Stomach smooth muscle (tissue), 2 donors: ENCODE measurements at regions not wholly inside any gene's neighbourhood (a gene's known extent, or its start where the extent isn't known, plus 50 kb on each side); places are given as distances from the start of the nearest gene placed in this dataset.

Experiments
- H3K27ac ChIP-seq: one replicate; pipeline ENCODE4 v1.7.0; 2013; ENCODE audit warnings: mild to moderate bottlenecking, low read length, inconsistent platforms
- H3K27me3 ChIP-seq, 2 donors: one replicate each; pipeline ENCODE4 v1.7.0; 2013; ENCODE audit warnings: low read length in 2 of 2; ENCODE audit not compliant: insufficient read depth in 2 of 2, control insufficient read depth in 1 of 2
- H3K36me3 ChIP-seq, 2 donors: one replicate each; pipeline ENCODE4 v1.7.0; 2013; ENCODE audit warnings: low read length in 2 of 2; ENCODE audit not compliant: control insufficient read depth in 2 of 2, insufficient read depth in 2 of 2
- H3K4me1 ChIP-seq: one replicate; pipeline ENCODE4 v1.7.0; 2013; ENCODE audit warnings: low read length; ENCODE audit not compliant: control insufficient read depth, insufficient read depth
- H3K4me3 ChIP-seq, 2 donors: one replicate each; pipeline ENCODE4 v1.7.0; 2013; ENCODE audit warnings: low read length in 2 of 2
- H3K9ac ChIP-seq, 2 donors: one replicate each; pipeline ENCODE4 v1.7.0; 2013; ENCODE audit warnings: low read length in 2 of 2, mild to moderate bottlenecking in 1 of 2
- H3K9me3 ChIP-seq, 2 donors: one replicate each; pipeline ENCODE4 v1.7.0; 2013; ENCODE audit warnings: low read length in 2 of 2; ENCODE audit not compliant: control insufficient read depth in 2 of 2
- donor health status: healthy.
- donor health status: Pancreatic carcinoma.

DNA sequence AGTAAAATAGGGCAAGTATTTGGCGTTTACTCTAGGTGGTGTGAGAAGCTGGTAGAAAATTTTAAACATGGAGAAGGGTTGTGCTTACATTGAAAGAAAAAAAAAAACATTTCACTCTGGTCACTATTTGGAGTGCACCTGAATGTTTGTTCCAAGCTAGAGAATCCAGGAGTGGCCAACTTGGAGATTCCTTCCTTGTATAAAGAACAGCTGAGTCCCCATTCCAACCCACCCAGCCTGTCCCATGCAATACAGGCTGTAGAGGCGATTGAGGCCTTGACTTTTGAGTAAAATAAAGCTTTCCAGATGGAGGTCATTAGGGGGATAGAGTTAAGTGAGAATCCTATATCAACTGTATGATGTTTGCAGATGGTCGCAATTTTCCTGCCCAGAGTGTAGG, 203.8 kb upstream of the SYT4 start:
- H3K27me3 ChIP-seq, result no peaks in the 10 kb centered on the region
- no peaks in the 10 kb centered on the region for H3K36me3 ChIP-seq
- H3K4me1 ChIP-seq, result no peaks in the 10 kb centered on the region
- no peak overlapping the region for H3K27ac ChIP-seq
- H3K4me3 ChIP-seq, result no peak overlapping the region
- no peaks in the 10 kb centered on the region for H3K9me3 ChIP-seq
- H3K9ac ChIP-seq, result no peak overlapping the region

DNA sequence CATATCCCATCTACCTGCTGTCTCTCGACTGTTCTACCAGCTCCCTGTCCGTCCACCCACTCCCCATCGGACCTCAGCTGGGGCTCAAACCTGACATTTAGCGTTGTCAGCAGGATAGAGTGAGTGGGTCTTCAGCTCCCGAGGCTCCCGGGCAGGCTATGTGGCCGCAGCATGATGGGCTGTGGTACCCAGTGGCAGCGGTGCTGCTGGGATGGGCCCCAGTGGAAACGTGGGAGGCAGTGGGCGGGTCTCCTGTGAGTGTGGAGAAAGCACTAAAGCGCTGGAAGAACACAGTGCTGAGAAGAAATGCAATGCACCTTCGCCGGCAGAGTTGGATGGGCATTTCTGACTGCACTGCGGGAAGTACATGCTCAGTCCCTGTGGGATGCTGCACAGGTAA, 204.8 kb upstream of the SYT4 start:
- Histone ChIP-seq H3K4me3 (no peak overlapping the region), H3K9ac (no peak overlapping the region)

DNA sequence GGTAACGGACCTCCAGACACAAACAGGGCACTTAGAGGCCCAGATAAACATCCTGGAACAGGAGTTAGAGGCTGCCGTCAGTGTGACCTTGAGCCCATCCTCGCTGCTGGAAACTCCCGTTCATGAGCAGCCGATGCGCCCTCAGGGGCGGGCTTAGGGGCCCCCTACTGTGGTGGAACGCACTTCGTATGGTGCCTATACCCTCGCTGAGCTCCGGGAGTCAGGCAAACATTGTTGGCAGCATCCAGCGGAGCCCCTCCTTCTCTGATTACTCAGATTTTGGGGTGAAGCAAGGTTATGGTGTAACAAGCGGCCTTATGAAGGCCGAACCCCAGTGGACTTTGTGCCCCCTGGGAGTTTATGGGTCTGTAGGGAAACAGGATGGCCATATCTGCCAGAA, 205.3 kb upstream of the SYT4 start:
- Histone ChIP-seq H3K27me3 (no peaks in the 10 kb centered on the region), H3K9ac (no peak overlapping the region), H3K36me3 (no peaks in the 10 kb centered on the region), H3K4me3 (no peak overlapping the region), H3K9me3 (peaks cover 0 to 2% of the 10 kb centered on the region in 2 donors), H3K4me1 (no peaks in the 10 kb centered on the region), H3K27ac (no peak overlapping the region)

More for the DNA sequence above, 204.8 kb upstream of the SYT4 start:
- no peak overlapping the region for H3K27ac ChIP-seq
- H3K27me3 ChIP-seq, result no peaks in the 10 kb centered on the region
- H3K4me1 ChIP-seq, result no peaks in the 10 kb centered on the region
- H3K36me3 ChIP-seq, result no peaks in the 10 kb centered on the region
- H3K9me3 ChIP-seq, result peaks cover 0 to 2% of the 10 kb centered on the region in 2 donors

DNA sequence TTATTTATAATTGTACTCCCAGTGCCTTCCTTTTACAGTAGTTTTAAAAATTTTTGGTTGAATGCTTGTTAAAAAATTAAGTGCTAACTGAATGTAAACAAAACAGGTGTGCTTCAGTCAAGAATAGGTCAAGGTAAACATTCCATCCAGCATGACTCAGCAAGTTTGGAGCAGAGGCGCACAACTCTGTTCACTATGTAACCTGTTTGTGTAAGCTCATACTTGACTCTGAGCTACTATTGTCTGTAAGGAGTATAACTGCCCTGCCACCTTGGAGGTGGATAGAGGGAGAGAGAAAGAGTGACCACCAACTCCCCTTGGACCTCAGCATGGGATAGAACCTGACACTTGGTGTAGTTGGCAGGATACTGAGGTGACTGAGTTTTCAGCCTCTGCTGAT, 207.4 kb upstream of the SYT4 start:
- H3K9me3 ChIP-seq, result peaks cover 0 to 2% of the 10 kb centered on the region in 2 donors
- no peaks in the 10 kb centered on the region for H3K4me1 ChIP-seq
- H3K27me3 ChIP-seq, result no peaks in the 10 kb centered on the region
- H3K36me3 ChIP-seq, result no peaks in the 10 kb centered on the region
- H3K27ac ChIP-seq, result no peak overlapping the region
- no peak overlapping the region for H3K4me3 ChIP-seq
- no peak overlapping the region for H3K9ac ChIP-seq

DNA sequence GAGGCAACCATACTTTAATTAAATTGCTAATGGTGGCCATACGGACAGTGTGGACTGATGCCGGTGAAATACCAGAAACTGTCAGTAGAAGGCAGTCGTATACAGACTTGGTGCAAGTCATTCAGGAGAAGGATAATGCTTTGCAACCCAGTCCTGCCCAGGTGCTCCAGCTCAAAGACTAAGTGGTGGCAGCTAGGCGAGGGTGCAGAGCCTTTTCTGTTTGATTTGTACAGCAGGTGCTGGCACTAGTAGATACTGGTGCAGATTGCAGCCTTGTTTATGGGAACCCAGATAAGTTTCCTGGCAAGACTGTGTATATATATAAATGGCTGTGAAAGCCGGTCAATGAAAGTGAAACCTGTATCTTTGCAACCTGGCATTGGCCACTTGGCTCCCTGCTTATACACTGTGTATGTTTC, 208.3 kb upstream of the SYT4 start:
- no peak overlapping the region for H3K27ac ChIP-seq
- H3K9ac ChIP-seq, result no peak overlapping the region
- H3K4me1 ChIP-seq, result no peaks in the 10 kb centered on the region
- no peak overlapping the region for H3K4me3 ChIP-seq
- H3K36me3 ChIP-seq, result no peaks in the 10 kb centered on the region
- no peaks in the 10 kb centered on the region for H3K27me3 ChIP-seq
- H3K9me3 ChIP-seq, result peaks cover 0 to 2% of the 10 kb centered on the region in 2 donors

DNA sequence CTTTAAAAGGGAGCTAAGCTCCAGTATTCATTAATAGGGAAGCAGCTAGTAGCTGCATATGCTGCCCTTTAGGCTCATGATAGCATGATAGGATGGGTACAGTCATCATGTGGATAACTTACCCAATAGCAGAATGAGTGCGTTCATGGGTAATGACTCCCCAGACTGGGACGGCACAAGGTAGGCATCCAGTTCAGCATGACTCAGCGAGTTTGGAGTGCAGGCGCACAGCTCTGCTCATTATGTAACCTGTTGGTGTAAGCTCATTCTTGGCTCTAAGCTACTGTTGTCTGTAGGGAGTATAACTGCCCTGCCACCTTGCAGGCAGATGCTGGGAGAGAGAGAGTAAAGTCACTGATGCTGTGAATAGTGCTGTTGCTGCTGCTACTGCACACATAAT, 209.2 kb upstream of the SYT4 start:
- H3K27me3 ChIP-seq, result no peaks in the 10 kb centered on the region
- peaks cover 0 to 2% of the 10 kb centered on the region in 2 donors for H3K9me3 ChIP-seq
- no peaks in the 10 kb centered on the region for H3K36me3 ChIP-seq
- H3K9ac ChIP-seq, result no peak overlapping the region
- H3K27ac ChIP-seq, result no peak overlapping the region
- H3K4me3 ChIP-seq, result no peak overlapping the region
- H3K4me1 ChIP-seq, result no peaks in the 10 kb centered on the region

DNA sequence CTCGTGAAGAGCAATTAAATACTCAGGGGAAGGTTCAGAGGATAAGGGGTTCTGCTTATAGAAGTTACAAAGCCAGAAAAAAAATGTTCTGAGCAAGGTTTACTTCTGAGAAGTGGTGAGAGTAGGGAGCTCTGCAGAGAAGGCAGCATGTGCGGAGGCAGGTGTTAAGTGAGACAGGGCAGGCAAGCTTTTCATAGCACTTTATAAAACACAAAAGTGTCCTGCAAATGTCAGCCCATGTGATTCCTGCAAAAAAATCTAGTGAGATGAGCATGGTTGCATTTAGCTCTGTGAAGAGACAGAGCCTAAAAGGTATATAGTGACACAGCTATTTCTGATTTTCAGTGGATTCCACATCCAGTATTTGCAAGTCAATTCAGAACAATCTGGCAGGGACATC, 223.8 kb upstream of the SYT4 start:
- Histone ChIP-seq H3K27ac (no peak overlapping the region), H3K27me3 (no peaks in the 10 kb centered on the region), H3K9me3 (peaks cover 0 to 2% of the 10 kb centered on the region in 2 donors), H3K4me1 (no peaks in the 10 kb centered on the region), H3K9ac (no peak overlapping the region), H3K4me3 (no peak overlapping the region), H3K36me3 (no peaks in the 10 kb centered on the region)

DNA sequence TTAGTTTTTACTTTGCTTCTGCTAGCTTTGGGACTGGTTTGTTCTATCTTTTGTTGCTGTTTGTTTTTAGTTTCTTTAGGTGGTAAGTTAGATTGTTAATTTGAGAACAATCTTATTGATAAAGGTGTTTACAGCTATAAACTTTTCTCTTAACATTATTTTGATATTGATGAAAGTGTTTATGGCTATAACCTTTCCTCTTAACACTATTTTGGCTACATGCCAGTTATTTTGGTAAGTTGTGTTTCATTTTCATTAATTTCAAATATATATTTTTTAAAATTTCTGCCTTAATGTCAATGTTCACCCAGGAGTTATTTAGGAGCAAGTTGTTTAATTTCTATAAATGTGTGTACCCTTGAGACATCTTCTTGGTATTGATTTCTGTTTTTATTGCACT, 229.6 kb upstream of the SYT4 start:
- H3K4me3 ChIP-seq, result no peak overlapping the region
- H3K9ac ChIP-seq, result no peak overlapping the region
- no peak overlapping the region for H3K27ac ChIP-seq
- peaks cover 0 to 12% of the 10 kb centered on the region in 2 donors for H3K9me3 ChIP-seq
- no peaks in the 10 kb centered on the region for H3K4me1 ChIP-seq
- H3K36me3 ChIP-seq, result no peaks in the 10 kb centered on the region
- no peaks in the 10 kb centered on the region for H3K27me3 ChIP-seq

DNA sequence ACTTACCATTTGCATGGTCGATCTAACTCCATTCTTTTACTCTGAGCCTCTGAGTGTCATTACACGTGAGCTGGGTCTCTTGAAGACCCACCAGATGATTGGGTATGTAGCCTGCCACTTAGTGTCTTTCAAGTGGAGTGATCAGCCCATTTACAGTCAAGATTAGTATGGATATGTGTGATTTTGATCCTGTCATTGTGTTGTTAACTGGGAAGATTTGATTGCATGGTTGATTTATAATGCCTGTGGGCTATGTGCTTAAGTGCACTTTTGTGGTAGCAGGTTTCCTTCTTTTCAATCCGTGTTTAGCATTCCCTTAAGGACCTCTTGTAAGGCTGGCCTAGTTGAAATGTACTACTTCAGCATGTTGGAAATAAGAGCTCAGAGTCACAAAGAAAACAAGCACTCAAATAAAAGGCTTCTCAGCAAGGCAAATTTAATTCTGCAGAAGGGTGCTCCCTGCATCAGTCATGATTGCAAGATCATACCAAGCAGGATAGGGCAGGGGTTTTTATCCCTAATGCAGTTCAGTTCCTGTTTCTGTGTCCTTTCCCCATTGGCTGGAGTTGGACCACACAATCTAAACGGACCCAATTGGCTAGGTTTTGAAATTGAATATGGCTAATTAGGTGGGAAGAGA, 230.7 kb upstream of the SYT4 start:
- H3K4me3 ChIP-seq, result no peak overlapping the region
- no peaks in the 10 kb centered on the region for H3K4me1 ChIP-seq
- no peaks in the 10 kb centered on the region for H3K27me3 ChIP-seq
- no peak overlapping the region for H3K27ac ChIP-seq
- peaks cover 0 to 12% of the 10 kb centered on the region in 2 donors for H3K9me3 ChIP-seq
- H3K9ac ChIP-seq, result no peak overlapping the region
- H3K36me3 ChIP-seq, result no peaks in the 10 kb centered on the region

DNA sequence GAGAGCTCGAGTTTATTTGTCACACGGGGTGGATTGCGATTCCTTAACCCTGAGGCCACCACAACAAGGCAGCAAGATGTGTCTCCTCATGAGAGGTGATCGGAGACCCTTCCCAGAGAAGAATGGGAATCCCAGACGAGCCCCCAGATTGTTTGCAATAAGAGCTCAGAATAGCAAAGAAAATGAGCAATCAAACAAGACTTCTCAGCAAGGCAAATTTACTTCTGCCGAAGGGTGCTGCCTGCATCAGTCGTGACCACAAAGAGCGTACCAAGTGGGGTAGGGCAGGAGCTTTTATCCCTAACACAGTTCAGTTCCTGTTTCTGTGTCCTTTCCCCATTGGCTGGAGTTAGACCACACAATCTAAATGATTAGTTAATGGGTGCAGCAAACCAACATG, 237.5 kb upstream of the SYT4 start:
- peaks cover 8 to 10% of the 10 kb centered on the region in 2 donors for H3K9me3 ChIP-seq
- no peaks in the 10 kb centered on the region for H3K4me1 ChIP-seq
- H3K27me3 ChIP-seq, result no peaks in the 10 kb centered on the region
- H3K9ac ChIP-seq, result no peak overlapping the region
- H3K36me3 ChIP-seq, result no peaks in the 10 kb centered on the region
- H3K27ac ChIP-seq, result no peak overlapping the region
- H3K4me3 ChIP-seq, result no peak overlapping the region

DNA sequence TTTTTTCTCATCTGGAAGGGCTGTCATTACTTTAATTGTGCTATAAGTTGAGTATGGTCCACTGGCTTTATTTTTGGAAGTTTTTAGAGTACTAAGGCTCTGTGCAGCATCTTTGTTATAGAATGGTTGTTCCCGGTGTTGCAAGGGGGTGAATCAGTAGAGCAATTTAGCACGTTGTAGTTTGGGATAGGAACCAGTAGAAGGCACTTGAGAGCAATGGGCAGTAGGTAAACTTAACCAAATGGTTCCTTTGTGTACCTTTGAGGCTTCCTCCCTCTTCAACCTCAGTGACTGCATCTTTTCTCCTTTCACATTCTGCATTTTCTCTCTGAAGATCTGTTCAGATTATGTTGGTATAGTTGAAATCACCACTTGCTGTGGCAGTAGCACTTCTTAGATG, 238.2 kb upstream of the SYT4 start:
- Histone ChIP-seq H3K4me3 (no peak overlapping the region), H3K27me3 (no peaks in the 10 kb centered on the region), H3K9me3 (peaks cover 8 to 10% of the 10 kb centered on the region in 2 donors), H3K9ac (no peak overlapping the region), H3K36me3 (no peaks in the 10 kb centered on the region), H3K27ac (no peak overlapping the region), H3K4me1 (no peaks in the 10 kb centered on the region)
